GM21619 (cell line): ENCODE measurements at regions not wholly inside any gene's neighbourhood (a gene's known extent, or its start where the extent isn't known, plus 50 kb on each side); places are given as distances from the start of the nearest gene placed in this dataset.

Source experiments
- ATAC-seq: cut with Tn5 transposase; IDR thresholded peaks from one replicate; pipeline ENCODE4 v1.9.1; 2021; ENCODE audit not compliant: unreplicated experiment

GRCh38 chr11:128330203-128330602 lies 257.2 kb downstream of the ETS1 start:
- ATAC-seq: no peak

GRCh38 chr11:128328955-128329551 lies 258.3 kb downstream of the ETS1 start:
- no peak for ATAC-seq

GRCh38 chr11:128327274-128327673 lies 260.1 kb downstream of the ETS1 start:
- no peak for ATAC-seq

- no peak for ATAC-seq
Observed at GRCh38 chr11:128326791-128327190, 260.6 kb downstream of the ETS1 start.

GRCh38 chr11:128324531-128325141 lies 262.7 kb downstream of the ETS1 start:
- no peak for ATAC-seq

GRCh38 chr11:128324051-128324481 lies 263.3 kb downstream of the ETS1 start:
- no peak for ATAC-seq

GRCh38 chr11:128323381-128323780 lies 264.0 kb downstream of the ETS1 start:
- ATAC-seq: no peak

- ATAC-seq: peak; percentile 96
Observed at GRCh38 chr11:128318856-128319474, 268.4 kb downstream of the ETS1 start.

- ATAC-seq: no peak
Observed at GRCh38 chr11:128316541-128317227, 270.7 kb downstream of the ETS1 start.

- ATAC-seq: no peak
Observed at GRCh38 chr11:128315933-128316332, 271.4 kb downstream of the ETS1 start.

- ATAC-seq: no peak
Observed at GRCh38 chr11:128313931-128314330, 273.4 kb downstream of the ETS1 start.

- peak; percentile 76 for ATAC-seq
Observed at GRCh38 chr11:128311742-128312719, 275.3 kb downstream of the ETS1 start.

- ATAC-seq: no peak
Observed at GRCh38 chr11:128310676-128311445, 276.5 kb downstream of the ETS1 start.

GRCh38 chr11:128310005-128310404 lies 277.4 kb downstream of the ETS1 start:
- ATAC-seq: no peak

- no peak for ATAC-seq
Observed at GRCh38 chr11:128308794-128309193, 278.6 kb downstream of the ETS1 start.

- no peak for ATAC-seq
Observed at GRCh38 chr11:128305588-128305987, 281.8 kb downstream of the ETS1 start.

GRCh38 chr11:128304666-128305485 lies 282.5 kb downstream of the ETS1 start:
- ATAC-seq: no peak

GRCh38 chr11:128304116-128304515 lies 283.2 kb downstream of the ETS1 start:
- ATAC-seq: no peak

GRCh38 chr11:128303383-128303782 lies 284.0 kb downstream of the ETS1 start:
- ATAC-seq: no peak
